H1 (cell line): ENCODE measurements at regions not wholly inside any gene's neighbourhood (a gene's known extent, or its start where the extent isn't known, plus 50 kb on each side); places are given as distances from the start of the nearest gene placed in this dataset.

Experiments
- CTCF ChIA-PET: fragments of 300-600 bp; sonication (Branson Sonifier 250); formaldehyde crosslinking; loops from one replicate; lab custom pipeline; 2021; ENCODE audit not compliant: partially characterized antibody; lab: Charles Lee
- POLR2A ChIA-PET: fragments of 300-600 bp; sonication (Branson Sonifier 250); formaldehyde crosslinking; loops from one replicate; lab custom pipeline; 2021; ENCODE audit warnings: inconsistent platforms; ENCODE audit not compliant: partially characterized antibody; lab: Charles Lee
- DNase-seq, 2 experiments: peaks; one replicate each; pipeline versions ENCODE4 v3.0.0 to v3.0.0-alpha.2; 2010 to 2022; ENCODE audit warnings: low spot score in 2 of 2, low read depth in 1 of 2, mixed read lengths in 1 of 2
- FAIRE-seq: peaks from 2 replicates; lab custom pipeline; 2011; peaks lifted over from hg19 to GRCh38; lab: Jason Lieb, UNC
- H2AFZ ChIP-seq: 2 replicates; pipeline ENCODE4 v1.8.1; 2012; ENCODE audit warnings: low read length, inconsistent platforms
- H2AK5ac ChIP-seq: 2 replicates; pipeline ENCODE4 v1.6.1; 2013; ENCODE audit warnings: low read depth, low read length
- H2BK120ac ChIP-seq: replicated peaks from 2 replicates; pipeline ENCODE3; 2013; ENCODE audit warnings: low read depth, low read length, inconsistent platforms
- H2BK12ac ChIP-seq: 2 replicates; pipeline ENCODE4 v1.6.1; 2013; ENCODE audit warnings: low read depth, low read length
- H2BK15ac ChIP-seq: 2 replicates; pipeline ENCODE4 v1.6.1; 2013; ENCODE audit warnings: low read length
- H2BK20ac ChIP-seq: 2 replicates; pipeline ENCODE4 v1.6.1; 2013; ENCODE audit warnings: low read length
- H2BK5ac ChIP-seq: 2 replicates; pipeline ENCODE4 v1.6.1; 2013; ENCODE audit warnings: low read depth, low read length
- H3K14ac ChIP-seq: 2 replicates; pipeline ENCODE4 v1.6.1; 2013; ENCODE audit warnings: inconsistent platforms; ENCODE audit not compliant: insufficient read length
- H3K18ac ChIP-seq: 2 replicates; pipeline ENCODE4 v1.6.1; 2013; ENCODE audit warnings: low read length; ENCODE audit errors: extremely low read depth
- H3K23ac ChIP-seq: 2 replicates; pipeline ENCODE4 v1.6.1; 2013; ENCODE audit warnings: inconsistent platforms; ENCODE audit not compliant: insufficient read length
- H3K23me2 ChIP-seq: 2 replicates; pipeline ENCODE4 v1.6.1; 2013; ENCODE audit warnings: low read depth, low read length
- H3K27ac ChIP-seq: 2 replicates; pipeline ENCODE4 v1.6.1; 2011; ENCODE audit warnings: low read depth, low read length, inconsistent platforms
- H3K27me3 ChIP-seq, 4 experiments: replicated peaks in 1 of 4; 1 replicate in 1 of 4; 2 replicates in 3 of 4; pipeline versions ENCODE4 v1.6.1 to v1.8.1; 2011 to 2013; ENCODE audit warnings: low read length in 3 of 4, mild to moderate bottlenecking in 3 of 4, inconsistent platforms in 2 of 4, mixed read lengths in 2 of 4, moderate library complexity in 1 of 4; ENCODE audit not compliant: control insufficient read depth in 3 of 4, insufficient read depth in 3 of 4; ENCODE audit errors: extremely low read depth in 1 of 4
- H3K36me3 ChIP-seq, 4 experiments: 2 replicates each; pipeline versions ENCODE4 v1.6.1 to v1.8.1; 2011 to 2013; ENCODE audit warnings: mild to moderate bottlenecking in 4 of 4, low read length in 3 of 4, moderate library complexity in 2 of 4, control low read depth in 1 of 4, inconsistent platforms in 1 of 4; ENCODE audit not compliant: insufficient read depth in 4 of 4, control insufficient read depth in 2 of 4
- H3K4ac ChIP-seq: replicated peaks from 2 replicates; pipeline ENCODE3; 2013; ENCODE audit warnings: low read length, low read depth, mixed read lengths, inconsistent platforms; ENCODE audit not compliant: insufficient read length
- H3K4me1 ChIP-seq, 4 experiments: replicated peaks in 1 of 4; 1 replicate in 1 of 4; 2 replicates in 3 of 4; pipeline versions ENCODE4 v1.6.1 to v1.8.1; 2011 to 2013; ENCODE audit warnings: low read length in 3 of 4, inconsistent platforms in 2 of 4, mixed read lengths in 1 of 4; ENCODE audit not compliant: insufficient read depth in 4 of 4, control insufficient read depth in 3 of 4
- H3K4me2 ChIP-seq, 2 experiments: 2 replicates each; pipeline versions ENCODE4 v1.6.1 to v1.8.1; 2011 to 2013; ENCODE audit warnings: low read depth in 2 of 2, low read length in 2 of 2, control low read depth in 1 of 2, inconsistent platforms in 1 of 2, mild to moderate bottlenecking in 1 of 2; ENCODE audit not compliant: insufficient read depth in 1 of 2
- H3K4me3 ChIP-seq, 4 experiments: fragments of 200-600, 300-600 bp in 1 of 4; sonication (generic), shearing (Covaris generic), sonication (Bioruptor Twin) in 1 of 4; 2 replicates each; pipeline versions ENCODE4 v1.5.1 to v1.8.1; 2011 to 2016; ENCODE audit warnings: low read length in 4 of 4, low read depth in 3 of 4, control low read depth in 2 of 4, inconsistent platforms in 2 of 4, mild to moderate bottlenecking in 2 of 4, mixed read lengths in 1 of 4, moderate library complexity in 1 of 4; ENCODE audit not compliant: insufficient read depth in 2 of 4; ENCODE audit errors: extremely low read depth in 1 of 4
- H3K56ac ChIP-seq: replicated peaks from 2 replicates; pipeline ENCODE3; 2013; ENCODE audit warnings: low read depth, mild to moderate bottlenecking, mixed read lengths, low read length, inconsistent platforms; ENCODE audit not compliant: insufficient read length
- H3K79me1 ChIP-seq: 2 replicates; pipeline ENCODE4 v1.6.1; 2013; ENCODE audit warnings: low read depth, low read length, control low read depth
- H3K79me2 ChIP-seq, 2 experiments: 2 replicates each; pipeline versions ENCODE4 v1.6.1 to v1.8.1; 2012 to 2013; ENCODE audit warnings: low read length in 2 of 2, mild to moderate bottlenecking in 2 of 2, inconsistent platforms in 1 of 2; ENCODE audit not compliant: insufficient read depth in 2 of 2, control insufficient read depth in 1 of 2
- H3K9ac ChIP-seq, 4 experiments: replicated peaks in 1 of 4; 1 replicate in 1 of 4; 2 replicates in 3 of 4; pipeline versions ENCODE4 v1.6.1 to v1.8.1; 2011 to 2013; ENCODE audit warnings: low read depth in 3 of 4, low read length in 3 of 4, control low read depth in 2 of 4, mild to moderate bottlenecking in 2 of 4, moderate library complexity in 2 of 4, inconsistent platforms in 1 of 4; ENCODE audit errors: extremely low read depth in 1 of 4
- H3K9me3 ChIP-seq, 2 experiments: 2 replicates each; pipeline versions ENCODE4 v1.6.1 to v1.8.1; 2012 to 2013; ENCODE audit warnings: mild to moderate bottlenecking in 2 of 2, moderate library complexity in 2 of 2, control low read depth in 1 of 2, inconsistent platforms in 1 of 2, low read depth in 1 of 2, low read length in 1 of 2, mixed read lengths in 1 of 2; ENCODE audit not compliant: insufficient read depth in 2 of 2
- H4K20me1 ChIP-seq, 2 experiments: replicated peaks in 1 of 2; 2 replicates each; pipeline versions ENCODE3 to v1.8.1; 2011 to 2013; ENCODE audit warnings: inconsistent platforms in 2 of 2, low read length in 2 of 2, mild to moderate bottlenecking in 1 of 2; ENCODE audit not compliant: insufficient read depth in 2 of 2, control insufficient read depth in 1 of 2
- H4K5ac ChIP-seq: 2 replicates; pipeline ENCODE4 v1.6.1; 2013; ENCODE audit warnings: low read length, low read depth, mixed read lengths, inconsistent platforms; ENCODE audit not compliant: insufficient read length
- H4K8ac ChIP-seq: 2 replicates; pipeline ENCODE4 v1.8.0; 2013; ENCODE audit warnings: mild to moderate bottlenecking, moderate library complexity, low read length, inconsistent platforms; ENCODE audit not compliant: insufficient read depth; ENCODE audit errors: extremely low read depth
- H4K91ac ChIP-seq: replicated peaks from 2 replicates; pipeline ENCODE3; 2013; ENCODE audit warnings: low read length, mixed read lengths, inconsistent platforms; ENCODE audit not compliant: insufficient read length
- KDM4A ChIP-seq: IDR thresholded peaks from one replicate; pipeline ENCODE4 v1.7.1; 2012; ENCODE audit warnings: low read depth, mild to moderate bottlenecking, moderate library complexity, low read length, inconsistent platforms; ENCODE audit not compliant: severe bottlenecking
- KDM5A ChIP-seq: fragments of 200-600 bp; IDR thresholded peaks from 2 replicates; pipeline ENCODE4 v1.7.1; 2012; ENCODE audit warnings: mild to moderate bottlenecking, low read length, inconsistent platforms, mixed read lengths
- WGBS, 2 experiments: shearing (Covaris generic) in 1 of 2; methylation state at CpG; one replicate each; pipeline versions ENCODE4 v1.1.6 to v1.1.7; 2013 to 2015; ENCODE audit warnings: low lambda C conversion rate in 2 of 2, mixed read lengths in 2 of 2, inconsistent platforms in 1 of 2, low coverage in 1 of 2, missing lambda C conversion rate in 1 of 2; ENCODE audit not compliant: insufficient replicate concordance in 2 of 2, insufficient coverage in 1 of 2, insufficient read length in 1 of 2; ENCODE audit errors: extremely low coverage in 1 of 2, missing lambda C conversion rate in 1 of 2; 5-methylcytosine and 5-hydroxymethylcytosine counted together
- TF ChIP-seq, protein P1 (sequence below): IDR thresholded peaks from 2 replicates; pipeline ENCODE4 v1.6.1; 2012; ENCODE audit warnings: inconsistent platforms

DNA sequence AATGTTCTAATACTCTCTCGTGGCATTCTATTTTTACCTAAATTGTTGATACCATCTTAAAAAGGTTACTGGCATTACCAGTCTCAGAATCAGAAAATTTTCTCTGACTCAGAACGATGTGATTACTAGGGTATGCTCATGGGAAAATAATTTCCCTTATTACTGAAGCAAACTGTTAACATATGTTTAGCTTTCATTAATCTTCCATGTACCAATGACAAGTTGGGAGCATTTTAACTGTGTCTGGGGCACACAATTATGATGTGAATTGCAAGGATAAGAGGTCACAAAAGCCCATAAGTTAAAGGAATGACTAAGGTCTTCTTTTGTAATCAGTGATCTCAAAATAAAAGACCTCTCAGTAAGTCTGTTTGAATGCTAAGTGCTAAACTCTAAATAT is 1254.6 kb downstream of the PCDH18 start:
- H2AFZ ChIP-seq: no peak overlapping the region
- H4K8ac ChIP-seq: no peak overlapping the region
- CTCF ChIA-PET: no interaction called here
- no peaks in the 10 kb centered on the region for H4K20me1 ChIP-seq
- no peaks in the 10 kb centered on the region for H3K36me3 ChIP-seq
- no peak overlapping the region for H3K56ac ChIP-seq
- no peak overlapping the region for H2BK20ac ChIP-seq
- DNase-seq: no peak
- H3K79me2 ChIP-seq: no peaks in the 10 kb centered on the region
- no peak overlapping the region for H3K27ac ChIP-seq
- POLR2A ChIA-PET: no interaction called here
- no peak overlapping the region for H3K9ac ChIP-seq
- H3K4me3 ChIP-seq: no peak overlapping the region
- no peak overlapping the region for H2BK120ac ChIP-seq
- no peaks in the 10 kb centered on the region for H3K27me3 ChIP-seq
- H2BK5ac ChIP-seq: no peak overlapping the region
- FAIRE-seq: no peak
- no peak overlapping the region for H3K4ac ChIP-seq
- no peaks in the 10 kb centered on the region for H3K23me2 ChIP-seq
- no peak overlapping the region for H3K4me2 ChIP-seq
- H2BK15ac ChIP-seq: no peak overlapping the region
- H4K91ac ChIP-seq: no peak overlapping the region
- H2AK5ac ChIP-seq: no peak overlapping the region
- no peak overlapping the region for H3K18ac ChIP-seq
- no peaks in the 10 kb centered on the region for H3K79me1 ChIP-seq
- no peak overlapping the region for H2BK12ac ChIP-seq
- no peak overlapping the region for H3K14ac ChIP-seq
- no peak overlapping the region for H3K23ac ChIP-seq
- H3K4me1 ChIP-seq: peaks cover 0 to 19% (median 11%) of the 10 kb centered on the region in 4 experiments; a peak in 3 of 7 replicates
- H4K5ac ChIP-seq: peak overlapping the region; percentile 76
- H3K9me3 ChIP-seq: no peaks in the 10 kb centered on the region
- 84% methylated on average over 2 of the region's 2 CpGs; no CpG with 5 or more reads in 1 of the 2 experiments for WGBS, 2 experiments
- no peak for TF ChIP-seq KDM5A
- TF ChIP-seq KDM4A: no peak
- TF ChIP-seq, protein P1, sequence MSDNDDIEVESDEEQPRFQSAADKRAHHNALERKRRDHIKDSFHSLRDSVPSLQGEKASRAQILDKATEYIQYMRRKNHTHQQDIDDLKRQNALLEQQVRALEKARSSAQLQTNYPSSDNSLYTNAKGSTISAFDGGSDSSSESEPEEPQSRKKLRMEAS: no peak
